K562 (cell line): ENCODE measurements at regions not wholly inside any gene's neighbourhood (a gene's known extent, or its start where the extent isn't known, plus 50 kb on each side); places are given as distances from the start of the nearest gene placed in this dataset.
"Not testable (repeated sequence)": the region's sequence is repeated elsewhere in the genome, so short reads cannot be mapped to it uniquely, and the experiment has no call there.

ENCODE experiments used
- ATAC-seq: fragments of 200-7000 bp; cut with Tn5 transposase; 3 replicates; pipeline ENCODE4 v1.9.1; 2020; ENCODE audit warnings: moderate library complexity
- BruUV-seq: library from RNA; stranded (reverse); fragments of 400-500 nt; replicated peaks from 2 replicates; lab custom pipeline; 2021; lab: Mats Ljungman, UMichigan
- CTCF ChIA-PET: fragments of 300-600 bp; formaldehyde crosslinking; extraction: SDS; loops from one replicate; lab custom pipeline; 2021; ENCODE audit warnings: low intra/inter-chr PET ratio; lab: Yijun Ruan, JAX
- POLR2A ChIA-PET: fragments of 300-600, 350-650 bp; sonication (Branson Sonifier 250); formaldehyde crosslinking; extraction: SDS; loops from one replicate; lab custom pipeline; 2021; ENCODE audit warnings: antibody characterized with exemption, inconsistent platforms; lab: Yijun Ruan, JAX
- DNase-seq, 4 experiments: peaks; one replicate each; pipeline versions ENCODE4 v3.0.0 to v3.0.0-alpha.2; 2011 to 2018; ENCODE audit warnings: low spot score in 3 of 4, mixed read lengths in 3 of 4; ENCODE audit errors: extremely low read depth in 1 of 4
- FAIRE-seq: peaks from 2 replicates; lab custom pipeline; 2011; peaks lifted over from hg19 to GRCh38; lab: Jason Lieb, UNC
- H2AFZ ChIP-seq: 2 replicates; pipeline ENCODE4 v1.6.0; 2011; ENCODE audit warnings: low read depth, low read length, control low read depth, inconsistent platforms
- H3K27ac ChIP-seq: fragments of 200-600 bp; 3 replicates; pipeline ENCODE4 v1.8.0; 2011; ENCODE audit warnings: low read depth, mild to moderate bottlenecking, control low read depth, inconsistent platforms, low read length, moderate library complexity, mixed read lengths; ENCODE audit errors: extremely low read depth
- H3K27me3 ChIP-seq, 2 experiments: fragments of 300-600 bp in 1 of 2; 2 replicates in 1 of 2; 3 replicates in 1 of 2; pipeline versions ENCODE4 v1.6.0 to v1.8.0; 2011; ENCODE audit warnings: inconsistent platforms in 2 of 2, low read length in 2 of 2, mild to moderate bottlenecking in 1 of 2, mixed read lengths in 1 of 2, moderate library complexity in 1 of 2; ENCODE audit not compliant: control insufficient read depth in 2 of 2, insufficient read depth in 2 of 2
- H3K36me3 ChIP-seq: fragments of 300-600 bp; 3 replicates; pipeline ENCODE4 v1.8.0; 2011; ENCODE audit warnings: mild to moderate bottlenecking, low read length, inconsistent platforms; ENCODE audit not compliant: control insufficient read depth, insufficient read depth
- H3K4me1 ChIP-seq, 2 experiments: fragments of 200-600 bp in 1 of 2; replicated peaks in 1 of 2; 2 replicates in 1 of 2; 3 replicates in 1 of 2; pipeline versions ENCODE4 v1.5.1 to v1.8.0; 2011; ENCODE audit warnings: inconsistent platforms in 2 of 2, low read length in 2 of 2, mild to moderate bottlenecking in 1 of 2, mixed read lengths in 1 of 2, moderate library complexity in 1 of 2; ENCODE audit not compliant: control insufficient read depth in 2 of 2, insufficient read depth in 2 of 2
- H3K4me2 ChIP-seq: 2 replicates; pipeline ENCODE4 v1.6.1; 2011; ENCODE audit warnings: low read length, control low read depth, inconsistent platforms, mixed read lengths; ENCODE audit not compliant: insufficient read depth
- H3K4me3 ChIP-seq: fragments of 200-600 bp; sonication (generic), shearing (Covaris generic); 2 replicates; pipeline ENCODE4 v1.5.1; 2016; ENCODE audit warnings: control low read depth, inconsistent platforms
- H3K79me2 ChIP-seq: fragments of 200-600 bp; 3 replicates; pipeline ENCODE4 v1.8.0; 2011; ENCODE audit warnings: low read length, inconsistent platforms; ENCODE audit not compliant: control insufficient read depth, insufficient read depth
- H3K9ac ChIP-seq, 2 experiments: 2 replicates each; pipeline versions ENCODE4 v1.6.0 to v1.6.1; 2011; ENCODE audit warnings: low read depth in 2 of 2, low read length in 2 of 2, control low read depth in 1 of 2, inconsistent platforms in 1 of 2, mild to moderate bottlenecking in 1 of 2, mixed read lengths in 1 of 2; ENCODE audit not compliant: insufficient read depth in 1 of 2
- H3K9me1 ChIP-seq: one replicate; pipeline ENCODE4 v1.6.0; 2011; ENCODE audit warnings: inconsistent platforms, mild to moderate bottlenecking, low read length, moderate library complexity; ENCODE audit not compliant: control insufficient read depth, insufficient read depth
- H3K9me3 ChIP-seq: replicated peaks from 2 replicates; pipeline ENCODE4 v1.5.1; 2011; ENCODE audit warnings: low read depth, low read length, inconsistent platforms; ENCODE audit not compliant: control insufficient read depth, insufficient read depth
- H4K20me1 ChIP-seq: replicated peaks from 2 replicates; pipeline ENCODE4 v1.6.1; 2011; ENCODE audit warnings: low read length, inconsistent platforms, mixed read lengths; ENCODE audit not compliant: control insufficient read depth, insufficient read depth
- RAD21 ChIP-seq, 2 experiments: fragments of 250-450 bp in 1 of 2; fragments of 450-650 bp in 1 of 2; sonication (Bioruptor Pico) in 1 of 2; formaldehyde crosslinking in 1 of 2; IDR thresholded peaks in 1 of 2; conservative IDR thresholded peaks in 1 of 2; 2 replicates each; pipeline versions ENCODE4 v1.4.0 to v1.8.0; 2020 to 2022; ENCODE audit warnings: mild to moderate bottlenecking in 2 of 2, moderate library complexity in 1 of 2
- WGBS: fragments of 100-300 bp; shearing (Covaris generic); methylation state at CpG from one replicate; pipeline ENCODE4 v1.1.6; 2016; ENCODE audit warnings: low coverage, mixed read lengths; ENCODE audit not compliant: insufficient coverage; ENCODE audit errors: missing lambda C conversion rate; 5-methylcytosine and 5-hydroxymethylcytosine counted together
- in situ Hi-C: fragments of 300-500 bp; cut with MboI; formaldehyde crosslinking; loops from 4 replicates; pipeline ENCODE4 v1.15.0; 2018; ENCODE audit warnings: inconsistent platforms, mixed read lengths
- intact Hi-C: fragments of 100-400 bp; cut with micrococcal nuclease; formaldehyde crosslinking; loops from 2 replicates; pipeline ENCODE4 v1.14.2; 2022
- TF ChIP-seq, protein P1 (sequence below), 3 experiments: IDR thresholded peaks in 2 of 3; conservative IDR thresholded peaks in 1 of 3; 2 replicates each; pipeline ENCODE4 v1.5.1; 2011 to 2012; ENCODE audit warnings: low read length in 3 of 3, mild to moderate bottlenecking in 3 of 3, control low read depth in 2 of 3, improper control_type of control experiment in 1 of 3, inconsistent platforms in 1 of 3, low read depth in 1 of 3, mixed read lengths in 1 of 3, moderate library complexity in 1 of 3; ENCODE audit not compliant: insufficient read depth in 2 of 3
- TF ChIP-seq, protein P2 (sequence below): fragments of 450-650 bp; formaldehyde crosslinking; IDR thresholded peaks from 2 replicates; pipeline ENCODE4 v1.4.0; 2020; ENCODE audit warnings: mild to moderate bottlenecking, moderate library complexity

DNA sequence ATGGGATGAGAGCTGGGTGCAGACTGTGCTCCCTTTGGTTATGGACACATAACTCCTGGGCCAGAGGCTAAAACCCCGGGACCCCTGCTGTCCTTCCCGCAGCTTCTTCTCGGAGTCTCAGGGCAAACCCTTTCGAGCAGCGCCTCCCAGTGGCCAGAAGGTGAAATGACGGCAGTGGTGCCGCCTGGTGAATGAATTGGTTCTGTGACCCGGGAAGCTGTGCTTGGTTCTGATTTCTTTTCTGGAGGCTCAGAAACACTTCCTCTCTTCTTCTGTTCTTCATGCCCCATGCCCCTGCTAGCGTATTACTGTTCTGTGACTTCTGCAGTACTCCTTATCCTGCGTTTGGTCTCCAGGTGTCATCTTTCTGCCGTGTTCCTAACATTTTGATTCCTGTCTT is 104.7 kb upstream of the CCZ1B start:
- CTCF ChIA-PET, H3K79me2 ChIP-seq, intact Hi-C loops, BruUV-seq, H3K27me3 ChIP-seq, in situ Hi-C loops, H2AFZ ChIP-seq, H3K9me3 ChIP-seq, H3K36me3 ChIP-seq, H4K20me1 ChIP-seq, H3K27ac ChIP-seq, H3K4me2 ChIP-seq, POLR2A ChIA-PET, H3K9me1 ChIP-seq, DNase-seq, H3K4me3 ChIP-seq, ATAC-seq, H3K9ac ChIP-seq: not testable (repeated sequence)
- FAIRE-seq, result peak; percentile 90
- TF ChIP-seq, protein P1, sequence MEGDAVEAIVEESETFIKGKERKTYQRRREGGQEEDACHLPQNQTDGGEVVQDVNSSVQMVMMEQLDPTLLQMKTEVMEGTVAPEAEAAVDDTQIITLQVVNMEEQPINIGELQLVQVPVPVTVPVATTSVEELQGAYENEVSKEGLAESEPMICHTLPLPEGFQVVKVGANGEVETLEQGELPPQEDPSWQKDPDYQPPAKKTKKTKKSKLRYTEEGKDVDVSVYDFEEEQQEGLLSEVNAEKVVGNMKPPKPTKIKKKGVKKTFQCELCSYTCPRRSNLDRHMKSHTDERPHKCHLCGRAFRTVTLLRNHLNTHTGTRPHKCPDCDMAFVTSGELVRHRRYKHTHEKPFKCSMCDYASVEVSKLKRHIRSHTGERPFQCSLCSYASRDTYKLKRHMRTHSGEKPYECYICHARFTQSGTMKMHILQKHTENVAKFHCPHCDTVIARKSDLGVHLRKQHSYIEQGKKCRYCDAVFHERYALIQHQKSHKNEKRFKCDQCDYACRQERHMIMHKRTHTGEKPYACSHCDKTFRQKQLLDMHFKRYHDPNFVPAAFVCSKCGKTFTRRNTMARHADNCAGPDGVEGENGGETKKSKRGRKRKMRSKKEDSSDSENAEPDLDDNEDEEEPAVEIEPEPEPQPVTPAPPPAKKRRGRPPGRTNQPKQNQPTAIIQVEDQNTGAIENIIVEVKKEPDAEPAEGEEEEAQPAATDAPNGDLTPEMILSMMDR (IDR thresholded peaks at IDR 0.05 in 2 of 3, conservative IDR thresholded peaks at IDR 0.05 in 1 of 3; ENCODE audit: insufficient read depth in 2 of 3, low read depth in 1 of 3, low read length in 3 of 3), result peak; percentile 36 to 55 (median 40); a peak in 5 of 6 replicates
- TF ChIP-seq RAD21 (CRISPR knock-in tag; conservative IDR thresholded peaks at IDR 0.05 in 1 of 2, IDR thresholded peaks at IDR 0.05 in 1 of 2), result peak; percentile 40 to 53; a peak in 3 of 4 replicates
- TF ChIP-seq, protein P2, sequence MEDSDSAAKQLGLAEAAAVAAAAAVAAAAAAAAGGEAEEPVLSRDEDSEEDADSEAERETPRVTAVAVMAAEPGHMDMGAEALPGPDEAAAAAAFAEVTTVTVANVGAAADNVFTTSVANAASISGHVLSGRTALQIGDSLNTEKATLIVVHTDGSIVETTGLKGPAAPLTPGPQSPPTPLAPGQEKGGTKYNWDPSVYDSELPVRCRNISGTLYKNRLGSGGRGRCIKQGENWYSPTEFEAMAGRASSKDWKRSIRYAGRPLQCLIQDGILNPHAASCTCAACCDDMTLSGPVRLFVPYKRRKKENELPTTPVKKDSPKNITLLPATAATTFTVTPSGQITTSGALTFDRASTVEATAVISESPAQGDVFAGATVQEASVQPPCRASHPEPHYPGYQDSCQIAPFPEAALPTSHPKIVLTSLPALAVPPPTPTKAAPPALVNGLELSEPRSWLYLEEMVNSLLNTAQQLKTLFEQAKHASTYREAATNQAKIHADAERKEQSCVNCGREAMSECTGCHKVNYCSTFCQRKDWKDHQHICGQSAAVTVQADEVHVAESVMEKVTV (CRISPR knock-in tag), result 0 out of 2 replicates have a peak, but pooled peaks have one; percentile 15
- 13% methylated on average over 4 of the region's 11 CpGs for WGBS
- H3K4me1 ChIP-seq, result peaks cover 0 to 17% of the 10 kb centered on the region in 2 experiments; a peak in 3 of 5 replicates

GRCh38 chr7:6931456-6931855 is 105.4 kb upstream of the CCZ1B start:
- H3K9ac ChIP-seq, H3K36me3 ChIP-seq, POLR2A ChIA-PET, H3K27ac ChIP-seq, H3K9me3 ChIP-seq, CTCF ChIA-PET, intact Hi-C loops, BruUV-seq, H3K79me2 ChIP-seq, H4K20me1 ChIP-seq, H2AFZ ChIP-seq, in situ Hi-C loops, FAIRE-seq, H3K4me3 ChIP-seq, DNase-seq, H3K4me2 ChIP-seq, ATAC-seq, H3K27me3 ChIP-seq, H3K9me1 ChIP-seq: not testable (repeated sequence)
- H3K4me1 ChIP-seq, result peaks cover 0 to 14% of the 10 kb centered on the region in 2 experiments; a peak in 3 of 5 replicates
- WGBS, result 16% methylated on average over 5 of the region's 7 CpGs
